ENCODE measurements at regions not wholly inside any gene's neighbourhood (a gene's known extent, or its start where the extent isn't known, plus 50 kb on each side); places are given as distances from the start of the nearest gene placed in this dataset.

DNA sequence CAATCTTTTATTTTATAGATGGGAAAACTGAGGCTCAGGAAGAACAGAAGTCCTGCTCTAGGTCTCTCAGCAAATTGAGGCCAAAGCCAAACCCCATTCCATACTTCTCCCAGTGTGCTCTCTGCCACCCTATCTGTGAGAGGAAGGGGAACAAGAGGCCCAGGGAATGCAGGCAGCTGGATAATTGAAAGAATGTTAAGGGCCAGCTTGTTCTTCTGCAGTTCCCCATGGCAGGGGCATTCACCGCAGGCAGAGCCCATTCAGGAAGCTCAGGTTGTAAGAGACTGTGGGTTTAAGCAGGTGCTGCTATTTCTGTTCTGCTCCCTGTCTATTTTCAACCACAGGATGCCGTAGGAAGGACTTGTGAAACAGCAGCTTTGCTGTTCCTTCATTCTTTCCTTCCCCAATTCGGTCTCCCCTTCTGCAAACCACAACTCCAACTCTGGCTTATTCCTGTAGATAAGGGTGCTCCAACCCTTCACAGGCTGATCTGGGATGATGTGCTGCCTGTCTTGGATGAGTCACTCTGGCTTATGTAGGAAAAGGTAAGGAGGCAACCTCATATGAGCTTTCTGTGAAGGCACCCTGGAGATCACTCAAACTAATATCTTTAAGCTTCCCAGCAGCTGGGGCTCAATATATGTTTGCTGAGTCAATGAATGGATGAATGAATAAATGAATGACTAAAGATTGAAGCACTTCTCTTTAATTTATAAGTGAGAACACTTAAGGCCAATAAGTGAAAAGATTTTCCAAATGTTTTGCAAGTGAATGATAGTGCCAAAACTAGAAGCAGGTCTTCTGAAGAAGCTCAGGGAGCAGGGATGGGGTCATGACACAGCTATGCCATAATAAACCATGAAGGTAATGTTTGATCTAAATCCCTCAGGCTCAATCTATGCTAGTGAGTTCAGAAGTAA, 377.6 kb downstream of the BRINP1 start:
- H3K9ac ChIP-seq (ENCODE audit: low read depth, low read length, poor library complexity, severe bottlenecking) = no peak overlapping the region
- H3K4me3 ChIP-seq (ENCODE audit: low read length, poor library complexity, severe bottlenecking) = no peak overlapping the region
- no peaks in the 10 kb centered on the region for H3K36me3 ChIP-seq (ENCODE audit: insufficient read depth, low read length)
- H4K20me1 ChIP-seq (ENCODE audit: insufficient read depth, low read length, poor library complexity, severe bottlenecking) = no peaks in the 10 kb centered on the region
- no peak overlapping the region for H2AFZ ChIP-seq (ENCODE audit: low read length)
- H3K27me3 ChIP-seq (ENCODE audit: insufficient read depth, low read length, poor library complexity, severe bottlenecking) = no peaks in the 10 kb centered on the region
- no peaks in the 10 kb centered on the region for H3K79me2 ChIP-seq (ENCODE audit: insufficient read depth, low read length)
- no peaks in the 10 kb centered on the region for H3F3A ChIP-seq (ENCODE audit: low read depth)
- TF ChIP-seq, protein P1, sequence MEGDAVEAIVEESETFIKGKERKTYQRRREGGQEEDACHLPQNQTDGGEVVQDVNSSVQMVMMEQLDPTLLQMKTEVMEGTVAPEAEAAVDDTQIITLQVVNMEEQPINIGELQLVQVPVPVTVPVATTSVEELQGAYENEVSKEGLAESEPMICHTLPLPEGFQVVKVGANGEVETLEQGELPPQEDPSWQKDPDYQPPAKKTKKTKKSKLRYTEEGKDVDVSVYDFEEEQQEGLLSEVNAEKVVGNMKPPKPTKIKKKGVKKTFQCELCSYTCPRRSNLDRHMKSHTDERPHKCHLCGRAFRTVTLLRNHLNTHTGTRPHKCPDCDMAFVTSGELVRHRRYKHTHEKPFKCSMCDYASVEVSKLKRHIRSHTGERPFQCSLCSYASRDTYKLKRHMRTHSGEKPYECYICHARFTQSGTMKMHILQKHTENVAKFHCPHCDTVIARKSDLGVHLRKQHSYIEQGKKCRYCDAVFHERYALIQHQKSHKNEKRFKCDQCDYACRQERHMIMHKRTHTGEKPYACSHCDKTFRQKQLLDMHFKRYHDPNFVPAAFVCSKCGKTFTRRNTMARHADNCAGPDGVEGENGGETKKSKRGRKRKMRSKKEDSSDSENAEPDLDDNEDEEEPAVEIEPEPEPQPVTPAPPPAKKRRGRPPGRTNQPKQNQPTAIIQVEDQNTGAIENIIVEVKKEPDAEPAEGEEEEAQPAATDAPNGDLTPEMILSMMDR (conservative IDR thresholded peaks at IDR 0.05; ENCODE audit: low read length) = no peak
- no peak for TF ChIP-seq EZH2phosphoT487 (IDR thresholded peaks at IDR 0.05; ENCODE audit: borderline replicate concordance)
- H3K4me1 ChIP-seq (ENCODE audit: insufficient read depth, low read length, poor library complexity, severe bottlenecking) = no peaks in the 10 kb centered on the region
- H3K9me3 ChIP-seq (ENCODE audit: insufficient read depth, low read depth, low read length) = no peaks in the 10 kb centered on the region
- no peak overlapping the region for H3K4me2 ChIP-seq (ENCODE audit: low read depth, low read length, poor library complexity, severe bottlenecking)
- no peaks in the 10 kb centered on the region for H3K9me2 ChIP-seq (replicated peaks; ENCODE audit: low read depth, low read length)

DNA sequence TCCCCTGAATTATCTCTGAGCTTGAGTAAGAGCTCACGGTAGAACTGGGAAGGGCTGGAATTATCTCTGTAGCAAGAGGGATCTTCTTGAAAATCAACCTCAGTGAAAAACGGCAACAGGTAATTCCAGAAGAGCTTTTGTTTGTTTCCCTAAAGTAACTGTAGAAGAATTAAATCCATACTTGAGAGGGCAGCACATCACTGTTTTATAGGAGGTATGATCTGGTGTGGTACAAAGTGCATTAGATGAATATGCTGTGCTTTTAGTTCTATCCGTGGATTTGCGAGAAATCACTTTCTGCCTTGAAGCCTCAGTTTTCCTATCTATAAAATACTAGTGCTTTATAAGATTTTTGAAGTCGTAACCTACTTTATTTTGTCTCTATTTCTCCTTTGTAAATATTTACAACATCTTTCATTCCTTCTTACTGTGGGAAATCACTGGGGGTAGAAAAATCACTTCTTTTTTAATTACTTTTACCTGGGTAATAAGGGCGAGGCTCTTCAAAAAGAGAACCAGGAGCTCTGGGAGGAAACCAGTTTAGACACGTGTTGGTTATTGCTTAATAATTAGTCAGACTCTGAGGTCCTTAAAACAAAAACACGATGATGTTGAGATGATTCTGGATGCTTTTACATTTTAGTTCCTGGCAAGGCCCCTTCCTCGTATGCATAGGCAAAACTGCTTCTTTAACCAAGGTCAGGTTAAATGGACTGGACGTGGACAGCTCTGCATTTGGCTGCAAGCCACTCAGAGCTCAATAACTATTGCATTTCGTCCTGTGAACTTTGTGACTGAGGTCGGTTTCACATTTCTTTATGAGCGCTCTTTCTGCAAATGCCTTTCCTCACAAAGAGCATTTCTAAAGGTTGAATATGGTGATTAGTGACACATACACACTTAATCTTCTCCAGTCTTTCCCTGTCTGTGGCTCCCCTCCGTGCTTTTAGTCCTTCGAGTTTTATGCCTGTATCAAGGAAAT, 376.1 kb downstream of the BRINP1 start:
- no peaks in the 10 kb centered on the region for H3F3A ChIP-seq (ENCODE audit: low read depth)
- no peaks in the 10 kb centered on the region for H3K79me2 ChIP-seq (ENCODE audit: insufficient read depth, low read length)
- H4K20me1 ChIP-seq (ENCODE audit: insufficient read depth, low read length, poor library complexity, severe bottlenecking) = no peaks in the 10 kb centered on the region
- no peaks in the 10 kb centered on the region for H3K9me3 ChIP-seq (ENCODE audit: insufficient read depth, low read depth, low read length)
- H3K9ac ChIP-seq (ENCODE audit: low read depth, low read length, poor library complexity, severe bottlenecking) = no peak overlapping the region
- no peak overlapping the region for H2AFZ ChIP-seq (ENCODE audit: low read length)
- H3K4me2 ChIP-seq (ENCODE audit: low read depth, low read length, poor library complexity, severe bottlenecking) = no peak overlapping the region
- no peaks in the 10 kb centered on the region for H3K9me2 ChIP-seq (replicated peaks; ENCODE audit: low read depth, low read length)
- no peaks in the 10 kb centered on the region for H3K4me1 ChIP-seq (ENCODE audit: insufficient read depth, low read length, poor library complexity, severe bottlenecking)
- H3K36me3 ChIP-seq (ENCODE audit: insufficient read depth, low read length) = no peaks in the 10 kb centered on the region
- TF ChIP-seq, protein P1 (conservative IDR thresholded peaks at IDR 0.05; ENCODE audit: low read length) = no peak
- no peak for TF ChIP-seq EZH2phosphoT487 (IDR thresholded peaks at IDR 0.05; ENCODE audit: borderline replicate concordance)
- H3K4me3 ChIP-seq (ENCODE audit: low read length, poor library complexity, severe bottlenecking) = no peak overlapping the region
- no peaks in the 10 kb centered on the region for H3K27me3 ChIP-seq (ENCODE audit: insufficient read depth, low read length, poor library complexity, severe bottlenecking)

DNA sequence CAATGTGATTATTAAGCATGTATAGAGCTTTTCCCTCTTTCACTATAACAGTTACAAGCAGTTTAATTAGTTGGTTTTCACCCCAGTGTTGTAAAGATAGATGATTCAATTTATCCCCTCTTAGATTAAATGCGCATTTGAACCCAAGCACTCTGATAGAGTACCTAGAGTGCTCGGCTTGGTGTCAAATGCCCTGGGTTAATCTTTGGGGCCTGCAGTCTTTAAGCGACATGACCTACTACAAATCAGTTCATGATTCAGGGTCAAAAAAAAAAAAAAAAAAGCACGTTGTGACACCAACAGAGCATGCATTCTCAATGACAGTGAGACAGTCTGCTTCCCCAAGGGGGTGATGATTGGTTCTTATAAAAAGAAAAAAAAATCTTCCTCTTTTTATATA, 375.3 kb downstream of the BRINP1 start:
- H4K20me1 ChIP-seq (ENCODE audit: insufficient read depth, low read length, poor library complexity, severe bottlenecking) = no peaks in the 10 kb centered on the region
- H3K36me3 ChIP-seq (ENCODE audit: insufficient read depth, low read length) = no peaks in the 10 kb centered on the region
- H3K4me1 ChIP-seq (ENCODE audit: insufficient read depth, low read length, poor library complexity, severe bottlenecking) = no peaks in the 10 kb centered on the region
- no peak overlapping the region for H3K9ac ChIP-seq (ENCODE audit: low read depth, low read length, poor library complexity, severe bottlenecking)
- no peaks in the 10 kb centered on the region for H3K79me2 ChIP-seq (ENCODE audit: insufficient read depth, low read length)
- H3K27me3 ChIP-seq (ENCODE audit: insufficient read depth, low read length, poor library complexity, severe bottlenecking) = no peaks in the 10 kb centered on the region
- no peaks in the 10 kb centered on the region for H3K9me2 ChIP-seq (replicated peaks; ENCODE audit: low read depth, low read length)
- H3F3A ChIP-seq (ENCODE audit: low read depth) = no peaks in the 10 kb centered on the region
- H2AFZ ChIP-seq (ENCODE audit: low read length) = no peak overlapping the region
- H3K4me3 ChIP-seq (ENCODE audit: low read length, poor library complexity, severe bottlenecking) = no peak overlapping the region
- TF ChIP-seq EZH2phosphoT487 (IDR thresholded peaks at IDR 0.05; ENCODE audit: borderline replicate concordance) = no peak
- TF ChIP-seq, protein P1 (conservative IDR thresholded peaks at IDR 0.05; ENCODE audit: low read length) = no peak
- H3K9me3 ChIP-seq (ENCODE audit: insufficient read depth, low read depth, low read length) = no peaks in the 10 kb centered on the region
- no peak overlapping the region for H3K4me2 ChIP-seq (ENCODE audit: low read depth, low read length, poor library complexity, severe bottlenecking)
